ENCODE measurements at regions not wholly inside any gene's neighbourhood (a gene's known extent, or its start where the extent isn't known, plus 50 kb on each side); places are given as distances from the start of the nearest gene placed in this dataset.

DNA sequence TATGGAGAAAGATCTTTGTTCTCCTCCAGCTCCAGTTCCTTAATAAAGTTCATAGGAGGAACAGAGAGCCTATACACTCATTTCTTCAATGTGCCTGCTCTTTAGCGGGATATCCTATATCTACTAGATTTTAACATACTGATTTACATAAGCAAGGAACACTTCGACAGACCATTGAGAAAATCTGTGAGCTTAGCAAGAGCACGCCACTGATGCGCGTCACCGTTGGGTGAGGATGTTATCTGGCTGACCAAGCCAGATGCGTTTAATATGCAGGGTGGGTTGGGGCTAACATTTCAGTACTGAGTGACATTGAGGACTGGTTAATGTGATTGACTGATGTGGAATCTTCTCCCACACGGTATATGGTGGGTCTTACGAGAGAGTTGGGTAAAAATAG lies 233.4 kb downstream of the SOX4 start:
- TF ChIP-seq CTCF (IDR thresholded peaks at IDR 0.05) = no peak
- 80% methylated on average over 9 of the region's 9 CpGs for WGBS (ENCODE audit: insufficient coverage)
- ATAC-seq = no peak

GRCh38 chr6:21827425-21828202 lies 234.1 kb downstream of the SOX4 start:
- WGBS (ENCODE audit: insufficient coverage) = 71% methylated on average over 5 of the region's 8 CpGs
- no peak overlapping the region for H3K27ac Mint-ChIP-seq
- H3K4me1 Mint-ChIP-seq = peaks cover 5 to 6% of the 10 kb centered on the region in 2 donors
- no peaks in the 10 kb centered on the region for H3K27me3 ChIP-seq (ENCODE audit: control insufficient read depth, insufficient read depth, low read length)
- no peaks in the 10 kb centered on the region for H3K9me3 ChIP-seq (ENCODE audit: control insufficient read depth, insufficient read depth, low read length)
- ATAC-seq (no peak), DNase-seq (no peak)
- no peaks in the 10 kb centered on the region for H3K36me3 ChIP-seq (ENCODE audit: control insufficient read depth, insufficient read depth, low read length)
- no peak for TF ChIP-seq CTCF (IDR thresholded peaks at IDR 0.05)
- H3K36me3 Mint-ChIP-seq = no peaks in the 10 kb centered on the region
- intact Hi-C loops (cut with micrococcal nuclease) = no loop called here
- H3K4me3 ChIP-seq (ENCODE audit: low read length) = no peak overlapping the region
- no peak overlapping the region for H3K27ac ChIP-seq (ENCODE audit: low read length)
- no peaks in the 10 kb centered on the region for H3K4me1 ChIP-seq (ENCODE audit: control insufficient read depth, insufficient read depth, low read length)
- peaks cover 0 to 3% of the 10 kb centered on the region in 2 donors for H3K27me3 Mint-ChIP-seq (ENCODE audit: low read depth in 2 of 2)
- H3K9me3 Mint-ChIP-seq = no peaks in the 10 kb centered on the region
- no peak overlapping the region for H3K4me3 Mint-ChIP-seq

More for the DNA sequence above, 233.4 kb downstream of the SOX4 start:
- no peak overlapping the region for H3K27ac ChIP-seq (ENCODE audit: low read length)
- Mint-ChIP-seq H3K9me3 (no peaks in the 10 kb centered on the region), H3K4me3 (no peak overlapping the region), H3K4me1 (peaks cover 5 to 6% of the 10 kb centered on the region in 2 donors), H3K27me3 (ENCODE audit: low read depth in 2 of 2) (peaks cover 0 to 3% of the 10 kb centered on the region in 2 donors), H3K36me3 (no peaks in the 10 kb centered on the region), H3K27ac (no peak overlapping the region)
- DNase-seq = no peak
- no peaks in the 10 kb centered on the region for H3K4me1 ChIP-seq (ENCODE audit: control insufficient read depth, insufficient read depth, low read length)
- no peaks in the 10 kb centered on the region for H3K36me3 ChIP-seq (ENCODE audit: control insufficient read depth, insufficient read depth, low read length)
- no peaks in the 10 kb centered on the region for H3K9me3 ChIP-seq (ENCODE audit: control insufficient read depth, insufficient read depth, low read length)
- H3K4me3 ChIP-seq (ENCODE audit: low read length) = no peak overlapping the region
- H3K27me3 ChIP-seq (ENCODE audit: control insufficient read depth, insufficient read depth, low read length) = no peaks in the 10 kb centered on the region
- intact Hi-C loops (cut with micrococcal nuclease) = no loop called here

- intact Hi-C loops (cut with micrococcal nuclease) = no loop called here
- Histone ChIP-seq H3K4me1 (ENCODE audit: control insufficient read depth, insufficient read depth, low read length) (no peaks in the 10 kb centered on the region), H3K27me3 (ENCODE audit: control insufficient read depth, insufficient read depth, low read length) (no peaks in the 10 kb centered on the region), H3K27ac (ENCODE audit: low read length) (no peak overlapping the region), H3K36me3 (ENCODE audit: control insufficient read depth, insufficient read depth, low read length) (no peaks in the 10 kb centered on the region), H3K9me3 (ENCODE audit: control insufficient read depth, insufficient read depth, low read length) (no peaks in the 10 kb centered on the region), H3K4me3 (ENCODE audit: low read length) (no peak overlapping the region)
- H3K36me3 Mint-ChIP-seq = no peaks in the 10 kb centered on the region
- no peak for DNase-seq
- no peak overlapping the region for H3K4me3 Mint-ChIP-seq
- no peak for TF ChIP-seq CTCF (IDR thresholded peaks at IDR 0.05)
- 76% methylated on average over 4 of the region's 4 CpGs for WGBS (ENCODE audit: insufficient coverage)
- no peak for ATAC-seq
- peaks cover 0 to 3% of the 10 kb centered on the region in 2 donors for H3K27me3 Mint-ChIP-seq (ENCODE audit: low read depth in 2 of 2)
- H3K27ac Mint-ChIP-seq = no peak overlapping the region
- H3K4me1 Mint-ChIP-seq = peaks cover 5 to 6% of the 10 kb centered on the region in 2 donors
- H3K9me3 Mint-ChIP-seq = no peaks in the 10 kb centered on the region
These were observed 235.2 kb downstream of the SOX4 start for GRCh38 chr6:21828704-21829103.

- no peak for TF ChIP-seq CTCF (IDR thresholded peaks at IDR 0.05)
- ATAC-seq = no peak
- intact Hi-C loops (cut with micrococcal nuclease) = no loop called here
- no peak overlapping the region for H3K4me3 Mint-ChIP-seq
- Histone ChIP-seq H3K27me3 (ENCODE audit: control insufficient read depth, insufficient read depth, low read length) (no peaks in the 10 kb centered on the region), H3K9me3 (ENCODE audit: control insufficient read depth, insufficient read depth, low read length) (no peaks in the 10 kb centered on the region), H3K36me3 (ENCODE audit: control insufficient read depth, insufficient read depth, low read length) (no peaks in the 10 kb centered on the region), H3K4me3 (ENCODE audit: low read length) (no peak overlapping the region), H3K4me1 (ENCODE audit: control insufficient read depth, insufficient read depth, low read length) (no peaks in the 10 kb centered on the region), H3K27ac (ENCODE audit: low read length) (no peak overlapping the region)
- no peak overlapping the region for H3K27ac Mint-ChIP-seq
- H3K4me1 Mint-ChIP-seq = peaks cover 5 to 6% of the 10 kb centered on the region in 2 donors
- 86% methylated on average over 3 of the region's 3 CpGs for WGBS (ENCODE audit: insufficient coverage)
- DNase-seq = no peak
- peaks cover 0 to 3% of the 10 kb centered on the region in 2 donors for H3K27me3 Mint-ChIP-seq (ENCODE audit: low read depth in 2 of 2)
- no peaks in the 10 kb centered on the region for H3K9me3 Mint-ChIP-seq
- H3K36me3 Mint-ChIP-seq = no peaks in the 10 kb centered on the region
These were observed 235.6 kb downstream of the SOX4 start for GRCh38 chr6:21829126-21829525.
